Colonic mucosa (tissue), 4 donors: ENCODE measurements at regions not wholly inside any gene's neighbourhood (a gene's known extent, or its start where the extent isn't known, plus 50 kb on each side); places are given as distances from the start of the nearest gene placed in this dataset.
"Not testable (repeated sequence)": the region's sequence is repeated elsewhere in the genome, so short reads cannot be mapped to it uniquely, and the experiment has no call there.

Experiments
- DNase-seq: peaks from one replicate; pipeline ENCODE4 v3.0.0-alpha.2; 2020
- H3K27ac ChIP-seq: fragments of 200-600 bp; one replicate; pipeline ENCODE4 v1.8.0; 2021
- H3K27me3 ChIP-seq: fragments of 200-600 bp; one replicate; pipeline ENCODE4 v1.8.0; 2021
- H3K36me3 ChIP-seq: fragments of 200-600 bp; one replicate; pipeline ENCODE4 v1.8.0; 2021
- H3K4me1 ChIP-seq: fragments of 200-600 bp; one replicate; pipeline ENCODE4 v1.8.0; 2021; ENCODE audit warnings: mild to moderate bottlenecking
- H3K4me3 ChIP-seq: fragments of 200-600 bp; one replicate; pipeline ENCODE4 v1.8.0; 2021
- H3K9ac ChIP-seq, 2 donors: one replicate each; pipeline ENCODE4 v1.7.0; 2013; ENCODE audit warnings: control low read depth in 2 of 2, low read depth in 2 of 2, low read length in 2 of 2
- H3K9me3 ChIP-seq: fragments of 200-600 bp; one replicate; pipeline ENCODE4 v1.8.0; 2021
- CTCF ChIP-seq: fragments of 200-600 bp; IDR thresholded peaks from one replicate; pipeline ENCODE4 v1.8.0; 2022; ENCODE audit warnings: antibody characterized with exemption, mild to moderate bottlenecking
- intact Hi-C: fragments of 100-400 bp; cut with DNase I; formaldehyde crosslinking; loops from one replicate; pipeline ENCODE4 v1.14.1; 2022
- donor health status: healthy.
- donor health status: DM: no; HTN: no; CAD: no.
- donor health status: DM: no; HTN: no; CAD: no.

GRCh38 chr6:109875973-109876372 is 102.1 kb upstream of the GPR6 start:
- Histone ChIP-seq H3K9ac (no peak overlapping the region), H3K27ac (no peak overlapping the region), H3K9me3 (no peaks in the 10 kb centered on the region), H3K4me1 (no peaks in the 10 kb centered on the region), H3K27me3 (no peaks in the 10 kb centered on the region), H3K36me3 (no peaks in the 10 kb centered on the region), H3K4me3 (no peak overlapping the region)
- intact Hi-C loops: no loop called here
- no peak for TF ChIP-seq CTCF
- DNase-seq: no peak

- Histone ChIP-seq H3K4me3 (no peak overlapping the region), H3K9me3 (no peaks in the 10 kb centered on the region), H3K36me3 (no peaks in the 10 kb centered on the region), H3K27me3 (no peaks in the 10 kb centered on the region), H3K4me1 (no peaks in the 10 kb centered on the region), H3K27ac (no peak overlapping the region), H3K9ac (no peak overlapping the region)
- DNase-seq: no peak
- TF ChIP-seq CTCF: no peak
- intact Hi-C loops: no loop called here
These were observed 100.8 kb upstream of the GPR6 start for GRCh38 chr6:109877028-109878004.

GRCh38 chr6:109878005-109878690 is 100.0 kb upstream of the GPR6 start:
- H3K9ac ChIP-seq, H3K4me3 ChIP-seq, intact Hi-C loops, H3K4me1 ChIP-seq, DNase-seq, H3K27ac ChIP-seq, H3K9me3 ChIP-seq, H3K27me3 ChIP-seq, H3K36me3 ChIP-seq: not testable (repeated sequence)

- H3K36me3 ChIP-seq, H3K4me1 ChIP-seq, H3K4me3 ChIP-seq, DNase-seq, H3K9me3 ChIP-seq, H3K9ac ChIP-seq, H3K27me3 ChIP-seq, intact Hi-C loops, H3K27ac ChIP-seq: not testable (repeated sequence)
These were observed 99.0 kb upstream of the GPR6 start for GRCh38 chr6:109879081-109879480.

GRCh38 chr6:109879521-109879920 is 98.6 kb upstream of the GPR6 start:
- Histone ChIP-seq H3K4me1 (no peaks in the 10 kb centered on the region), H3K27ac (no peak overlapping the region), H3K9ac (no peak overlapping the region), H3K27me3 (no peaks in the 10 kb centered on the region), H3K4me3 (no peak overlapping the region), H3K9me3 (no peaks in the 10 kb centered on the region), H3K36me3 (no peaks in the 10 kb centered on the region)
- no peak for TF ChIP-seq CTCF
- intact Hi-C loops: no loop called here
- DNase-seq: no peak

- H3K36me3 ChIP-seq, H3K9me3 ChIP-seq, DNase-seq, H3K27me3 ChIP-seq, intact Hi-C loops, H3K27ac ChIP-seq, H3K4me3 ChIP-seq, H3K4me1 ChIP-seq, H3K9ac ChIP-seq: not testable (repeated sequence)
These were observed 97.0 kb upstream of the GPR6 start for GRCh38 chr6:109881069-109881468.

GRCh38 chr6:109881953-109882490 is 96.1 kb upstream of the GPR6 start:
- H3K27me3 ChIP-seq, DNase-seq, H3K27ac ChIP-seq, H3K4me3 ChIP-seq, intact Hi-C loops, H3K9ac ChIP-seq, H3K9me3 ChIP-seq, H3K36me3 ChIP-seq, H3K4me1 ChIP-seq: not testable (repeated sequence)
